PC-9 (cell line): ENCODE measurements at regions not wholly inside any gene's neighbourhood (a gene's known extent, or its start where the extent isn't known, plus 50 kb on each side); places are given as distances from the start of the nearest gene placed in this dataset.

ENCODE experiments used
- BruUV-seq: library from RNA; stranded (reverse); fragments of 400-500 nt; replicated peaks from 2 replicates; lab custom pipeline; 2021; lab: Mats Ljungman, UMichigan
- CTCF ChIA-PET: fragments of 300-600 bp; sonication (Branson Sonifier 250); formaldehyde crosslinking; loops from one replicate; lab custom pipeline; 2022; ENCODE audit warnings: antibody characterized with exemption; lab: Charles Lee
- POLR2A ChIA-PET: fragments of 300-600 bp; sonication (Branson Sonifier 250); formaldehyde crosslinking; loops from one replicate; lab custom pipeline; 2022; ENCODE audit warnings: antibody characterized with exemption; ENCODE audit not compliant: unreplicated experiment; lab: Charles Lee
- DNase-seq, 2 experiments: peaks; one replicate each; pipeline versions ENCODE4 v3.0.0 to v3.0.0-alpha.2; 2015 to 2022; ENCODE audit warnings: mixed read lengths in 1 of 2
- H2AFZ ChIP-seq: fragments of 200-600 bp; sonication (generic); 2 replicates; pipeline ENCODE4 v1.8.1; 2017; ENCODE audit warnings: antibody characterized with exemption
- H3F3A ChIP-seq: fragments of 200-600 bp; sonication (generic); 2 replicates; pipeline ENCODE4 v1.8.1; 2017; ENCODE audit warnings: antibody characterized with exemption, mild to moderate bottlenecking, low read depth; ENCODE audit not compliant: insufficient read depth
- H3K27ac ChIP-seq: fragments of 200-600 bp; sonication (generic); 2 replicates; pipeline ENCODE4 v1.6.1; 2016; ENCODE audit warnings: mixed run types
- H3K27me3 ChIP-seq: fragments of 200-600 bp; sonication (generic); 2 replicates; pipeline ENCODE4 v1.6.1; 2016; ENCODE audit warnings: low read depth, mixed run types; ENCODE audit not compliant: insufficient read depth
- H3K36me3 ChIP-seq: fragments of 200-600 bp; sonication (generic); 2 replicates; pipeline ENCODE4 v1.6.1; 2016; ENCODE audit warnings: low read depth, mixed run types
- H3K4me1 ChIP-seq: fragments of 200-600 bp; sonication (generic); replicated peaks from 2 replicates; pipeline ENCODE4 v1.6.1; 2016; ENCODE audit warnings: mixed run types; ENCODE audit not compliant: insufficient read depth
- H3K4me2 ChIP-seq: fragments of 200-600 bp; sonication (generic); 2 replicates; pipeline ENCODE4 v1.6.1; 2017; ENCODE audit warnings: mixed run types
- H3K4me3 ChIP-seq: fragments of 200-600 bp; sonication (generic); 2 replicates; pipeline ENCODE4 v1.6.1; 2016; ENCODE audit warnings: mixed run types
- H3K79me2 ChIP-seq: fragments of 200-600 bp; sonication (generic); 2 replicates; pipeline ENCODE4 v1.6.1; 2017; ENCODE audit warnings: low read depth, mixed run types
- H3K9me2 ChIP-seq: fragments of 200-600 bp; sonication (generic); 2 replicates; pipeline ENCODE4 v1.8.1; 2017; ENCODE audit warnings: mild to moderate bottlenecking; ENCODE audit not compliant: insufficient read depth
- H3K9me3 ChIP-seq: fragments of 200-600 bp; sonication (generic); 2 replicates; pipeline ENCODE4 v1.8.1; 2016; ENCODE audit warnings: low read depth; ENCODE audit not compliant: insufficient read depth
- H4K20me1 ChIP-seq: fragments of 200-600 bp; sonication (generic); 2 replicates; pipeline ENCODE4 v1.8.1; 2017; ENCODE audit not compliant: insufficient read depth
- CTCF ChIP-seq: fragments of 200-600 bp; sonication (generic); conservative IDR thresholded peaks from 2 replicates; pipeline ENCODE4 v1.6.1; 2017; ENCODE audit warnings: mixed run types, antibody characterized with exemption, mild to moderate bottlenecking, moderate library complexity
- EZH2 ChIP-seq: fragments of 200-600 bp; sonication (generic); IDR thresholded peaks from 2 replicates; pipeline ENCODE4 v1.8.0; 2017; ENCODE audit warnings: antibody characterized with exemption, low read depth
- intact Hi-C: fragments of 100-400 bp; cut with micrococcal nuclease; formaldehyde crosslinking; loops from one replicate; pipeline ENCODE4 v1.10.0; 2022; ENCODE audit not compliant: unreplicated experiment

DNA sequence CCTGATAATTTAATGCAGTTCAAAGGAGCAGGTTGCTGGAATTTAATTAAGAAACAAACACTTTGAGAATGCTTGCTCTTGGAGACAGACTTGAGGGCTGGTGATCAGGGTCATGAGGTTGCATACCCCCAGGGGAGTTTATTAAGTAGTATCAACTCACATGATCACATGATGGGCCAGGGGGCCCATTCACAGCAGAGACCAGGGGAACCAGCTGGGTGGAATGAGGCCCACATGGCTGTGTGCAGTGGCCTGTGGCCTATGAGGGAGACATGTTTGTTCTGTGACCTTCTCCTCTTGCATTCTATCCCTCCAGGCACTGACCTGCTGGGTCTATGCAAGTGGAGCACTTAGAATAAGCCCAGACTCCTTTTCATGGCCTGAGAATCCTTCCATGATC is 266.6 kb upstream of the PWP1 start:
- Histone ChIP-seq H3K4me2 (no peak overlapping the region), H3K9me2 (no peaks in the 10 kb centered on the region), H2AFZ (no peak overlapping the region), H3K4me3 (no peak overlapping the region), H3F3A (no peaks in the 10 kb centered on the region), H3K27me3 (no peaks in the 10 kb centered on the region), H3K36me3 (no peaks in the 10 kb centered on the region), H3K79me2 (no peaks in the 10 kb centered on the region), H3K27ac (no peak overlapping the region), H3K9me3 (no peaks in the 10 kb centered on the region), H3K4me1 (no peaks in the 10 kb centered on the region), H4K20me1 (no peaks in the 10 kb centered on the region)
- DNase-seq, result no peak
- intact Hi-C loops, result no loop called here
- TF ChIP-seq CTCF, result no peak
- TF ChIP-seq EZH2, result no peak
- no TSS peak for BruUV-seq
- CTCF ChIA-PET, result no interaction called here
- POLR2A ChIA-PET, result no interaction called here

GRCh38 chr12:107423531-107423930 is 262.1 kb upstream of the PWP1 start:
- ChIA-PET POLR2A (no interaction called here), CTCF (no interaction called here)
- no peak for DNase-seq
- no peak overlapping the region for H3K4me2 ChIP-seq
- H3K4me1 ChIP-seq, result no peaks in the 10 kb centered on the region
- no peak overlapping the region for H3K4me3 ChIP-seq
- TF ChIP-seq EZH2, result no peak
- TF ChIP-seq CTCF, result no peak
- H3K36me3 ChIP-seq, result no peaks in the 10 kb centered on the region
- BruUV-seq, result no TSS peak
- intact Hi-C loops, result no loop called here
- no peaks in the 10 kb centered on the region for H3K27me3 ChIP-seq
- no peaks in the 10 kb centered on the region; the same call in 1 of the 2 replicates for H3F3A ChIP-seq
- no peaks in the 10 kb centered on the region for H3K79me2 ChIP-seq
- H3K9me2 ChIP-seq, result no peaks in the 10 kb centered on the region
- no peaks in the 10 kb centered on the region for H3K9me3 ChIP-seq
- no peaks in the 10 kb centered on the region for H4K20me1 ChIP-seq
- H2AFZ ChIP-seq, result no peak overlapping the region
- no peak overlapping the region for H3K27ac ChIP-seq

GRCh38 chr12:107429006-107429705 is 256.4 kb upstream of the PWP1 start:
- intact Hi-C loops, result no loop called here
- Histone ChIP-seq H3K36me3 (no peaks in the 10 kb centered on the region), H3K4me1 (peaks cover 10% of the 10 kb centered on the region), H3K9me3 (no peaks in the 10 kb centered on the region), H3K9me2 (no peaks in the 10 kb centered on the region), H3K27me3 (no peaks in the 10 kb centered on the region), H2AFZ (no peak overlapping the region), H3K4me3 (no peak overlapping the region), H3K79me2 (no peaks in the 10 kb centered on the region), H3K27ac (no peak overlapping the region), H3K4me2 (no peak overlapping the region), H4K20me1 (no peaks in the 10 kb centered on the region), H3F3A (peaks cover 7% of the 10 kb centered on the region; the same call in 1 of the 2 replicates)
- ChIA-PET CTCF (no interaction called here), POLR2A (interaction anchor here (0.6 kb wide), 1 partner anchor 13 kb away, joined by 3 read pairs; no protein-coding TSS in a partner anchor)
- TF ChIP-seq EZH2, result no peak
- TF ChIP-seq CTCF, result no peak
- DNase-seq, result peak; percentile 55 to 70
- BruUV-seq, result no TSS peak
